Testis (tissue), 2 donors: ENCODE measurements at regions not wholly inside any gene's neighbourhood (a gene's known extent, or its start where the extent isn't known, plus 50 kb on each side); places are given as distances from the start of the nearest gene placed in this dataset.

Experiments
- POLR2A ChIP-seq: fragments of 450-650 bp; IDR thresholded peaks from one replicate; pipeline ENCODE4 v1.6.1; 2017; ENCODE audit warnings: antibody characterized with exemption, mild to moderate bottlenecking, moderate library complexity
- TF ChIP-seq, protein P1 (sequence below), 3 experiments: fragments of 450-650 bp in 2 of 3; fragments of 200-600 bp in 1 of 3; sonication (generic) in 1 of 3; IDR thresholded peaks; one replicate each; pipeline ENCODE4 v1.5.1; 2016 to 2019; ENCODE audit warnings: antibody characterized with exemption in 3 of 3, mild to moderate bottlenecking in 2 of 3, moderate library complexity in 1 of 3

GRCh38 chr3:74409066-74409465, 205.4 kb downstream of the CNTN3 start:
- TF ChIP-seq POLR2A = no peak
- TF ChIP-seq, protein P1, sequence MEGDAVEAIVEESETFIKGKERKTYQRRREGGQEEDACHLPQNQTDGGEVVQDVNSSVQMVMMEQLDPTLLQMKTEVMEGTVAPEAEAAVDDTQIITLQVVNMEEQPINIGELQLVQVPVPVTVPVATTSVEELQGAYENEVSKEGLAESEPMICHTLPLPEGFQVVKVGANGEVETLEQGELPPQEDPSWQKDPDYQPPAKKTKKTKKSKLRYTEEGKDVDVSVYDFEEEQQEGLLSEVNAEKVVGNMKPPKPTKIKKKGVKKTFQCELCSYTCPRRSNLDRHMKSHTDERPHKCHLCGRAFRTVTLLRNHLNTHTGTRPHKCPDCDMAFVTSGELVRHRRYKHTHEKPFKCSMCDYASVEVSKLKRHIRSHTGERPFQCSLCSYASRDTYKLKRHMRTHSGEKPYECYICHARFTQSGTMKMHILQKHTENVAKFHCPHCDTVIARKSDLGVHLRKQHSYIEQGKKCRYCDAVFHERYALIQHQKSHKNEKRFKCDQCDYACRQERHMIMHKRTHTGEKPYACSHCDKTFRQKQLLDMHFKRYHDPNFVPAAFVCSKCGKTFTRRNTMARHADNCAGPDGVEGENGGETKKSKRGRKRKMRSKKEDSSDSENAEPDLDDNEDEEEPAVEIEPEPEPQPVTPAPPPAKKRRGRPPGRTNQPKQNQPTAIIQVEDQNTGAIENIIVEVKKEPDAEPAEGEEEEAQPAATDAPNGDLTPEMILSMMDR (IDR thresholded peaks at IDR 0.05) = no peak
